DOHH2 (cell line): ENCODE measurements at regions not wholly inside any gene's neighbourhood (a gene's known extent, or its start where the extent isn't known, plus 50 kb on each side); places are given as distances from the start of the nearest gene placed in this dataset.

Source experiments
- H3F3A ChIP-seq: fragments of 200-600 bp; sonication (generic), shearing (Covaris generic); 2 replicates; pipeline ENCODE4 v1.6.0; 2016; ENCODE audit warnings: antibody characterized with exemption, mild to moderate bottlenecking; ENCODE audit not compliant: control insufficient read depth, insufficient read depth
- H3K27ac ChIP-seq: fragments of 200-600 bp; sonication (generic); 2 replicates; pipeline ENCODE4 v1.5.1; 2014; ENCODE audit warnings: low read depth, mild to moderate bottlenecking, low read length, moderate library complexity
- H3K27me3 ChIP-seq: fragments of 200-600 bp; sonication (generic); 2 replicates; pipeline ENCODE4 v1.6.1; 2014; ENCODE audit warnings: mild to moderate bottlenecking, low read length, mixed read lengths; ENCODE audit not compliant: control insufficient read depth
- H3K36me3 ChIP-seq: fragments of 200-600 bp; sonication (generic); 2 replicates; pipeline ENCODE4 v1.6.1; 2014; ENCODE audit warnings: mild to moderate bottlenecking, low read length, moderate library complexity, mixed read lengths; ENCODE audit not compliant: control insufficient read depth
- H3K4me1 ChIP-seq: fragments of 200-600 bp; sonication (generic); 2 replicates; pipeline ENCODE4 v1.6.1; 2014; ENCODE audit warnings: mild to moderate bottlenecking, low read length, mixed read lengths; ENCODE audit not compliant: control insufficient read depth
- H3K4me2 ChIP-seq: fragments of 200-600 bp; sonication (generic); 2 replicates; pipeline ENCODE4 v1.6.0; 2014; ENCODE audit warnings: mild to moderate bottlenecking, low read length, moderate library complexity
- H3K4me3 ChIP-seq: fragments of 200-600 bp; sonication (generic); 2 replicates; pipeline ENCODE4 v1.5.1; 2014; ENCODE audit warnings: mild to moderate bottlenecking, low read length, mixed read lengths
- H3K79me2 ChIP-seq: fragments of 200-600 bp; sonication (generic); 2 replicates; pipeline ENCODE4 v1.6.1; 2014; ENCODE audit warnings: mild to moderate bottlenecking, low read length, mixed read lengths; ENCODE audit not compliant: control insufficient read depth
- H3K9me2 ChIP-seq: fragments of 200-600 bp; sonication (generic); replicated peaks from 2 replicates; pipeline ENCODE4 v1.6.1; 2014; ENCODE audit warnings: mild to moderate bottlenecking, low read length, mixed read lengths; ENCODE audit not compliant: control insufficient read depth
- H3K9me3 ChIP-seq: fragments of 200-600 bp; sonication (generic); 2 replicates; pipeline ENCODE4 v1.6.1; 2014; ENCODE audit warnings: antibody characterized with exemption, low read length, mixed read lengths; ENCODE audit not compliant: control insufficient read depth, insufficient read depth
- H4K20me1 ChIP-seq: fragments of 200-600 bp; sonication (generic); 2 replicates; pipeline ENCODE4 v1.6.0; 2014; ENCODE audit warnings: low read depth, mild to moderate bottlenecking, antibody characterized with exemption, low read length, moderate library complexity; ENCODE audit not compliant: control insufficient read depth, insufficient read depth
- EZH2phosphoT487 ChIP-seq: fragments of 200-600 bp; sonication (generic); IDR thresholded peaks from 2 replicates; pipeline ENCODE4 v1.6.1; 2017; ENCODE audit warnings: borderline replicate concordance, mild to moderate bottlenecking, antibody characterized with exemption, low read length, moderate library complexity, mixed read lengths
- TF ChIP-seq, protein P1 (sequence below): fragments of 200-600 bp; sonication (generic); IDR thresholded peaks from one replicate; pipeline ENCODE4 v1.5.1; 2014; ENCODE audit warnings: antibody characterized with exemption, mild to moderate bottlenecking, low read depth, low read length; ENCODE audit not compliant: poor library complexity, severe bottlenecking

DNA sequence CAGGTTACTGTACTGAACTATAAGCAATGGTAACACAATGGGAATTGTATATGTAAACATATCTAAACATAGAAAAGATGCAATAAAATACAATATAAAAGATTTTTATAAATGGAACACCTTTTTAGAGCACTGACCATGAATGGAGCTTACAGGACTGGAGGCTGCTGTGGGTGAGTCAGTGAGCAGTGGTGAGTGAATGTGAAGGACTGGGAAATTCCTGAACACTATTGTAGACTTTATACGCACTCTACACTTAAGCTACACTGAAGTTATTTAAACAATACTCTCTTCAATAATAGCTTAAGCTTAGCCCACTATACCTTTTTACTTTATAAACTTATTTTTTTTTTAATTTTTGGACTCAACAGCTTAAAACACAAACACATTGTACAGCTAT lies 313.5 kb downstream of the KCNC2 start:
- TF ChIP-seq, protein P1, sequence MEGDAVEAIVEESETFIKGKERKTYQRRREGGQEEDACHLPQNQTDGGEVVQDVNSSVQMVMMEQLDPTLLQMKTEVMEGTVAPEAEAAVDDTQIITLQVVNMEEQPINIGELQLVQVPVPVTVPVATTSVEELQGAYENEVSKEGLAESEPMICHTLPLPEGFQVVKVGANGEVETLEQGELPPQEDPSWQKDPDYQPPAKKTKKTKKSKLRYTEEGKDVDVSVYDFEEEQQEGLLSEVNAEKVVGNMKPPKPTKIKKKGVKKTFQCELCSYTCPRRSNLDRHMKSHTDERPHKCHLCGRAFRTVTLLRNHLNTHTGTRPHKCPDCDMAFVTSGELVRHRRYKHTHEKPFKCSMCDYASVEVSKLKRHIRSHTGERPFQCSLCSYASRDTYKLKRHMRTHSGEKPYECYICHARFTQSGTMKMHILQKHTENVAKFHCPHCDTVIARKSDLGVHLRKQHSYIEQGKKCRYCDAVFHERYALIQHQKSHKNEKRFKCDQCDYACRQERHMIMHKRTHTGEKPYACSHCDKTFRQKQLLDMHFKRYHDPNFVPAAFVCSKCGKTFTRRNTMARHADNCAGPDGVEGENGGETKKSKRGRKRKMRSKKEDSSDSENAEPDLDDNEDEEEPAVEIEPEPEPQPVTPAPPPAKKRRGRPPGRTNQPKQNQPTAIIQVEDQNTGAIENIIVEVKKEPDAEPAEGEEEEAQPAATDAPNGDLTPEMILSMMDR = no peak
- no peak for TF ChIP-seq EZH2phosphoT487
- H3K9me2 ChIP-seq = no peaks in the 10 kb centered on the region
- no peaks in the 10 kb centered on the region for H3K79me2 ChIP-seq
- no peaks in the 10 kb centered on the region for H3F3A ChIP-seq
- H3K27me3 ChIP-seq = no peaks in the 10 kb centered on the region
- no peak overlapping the region for H3K27ac ChIP-seq
- H3K4me1 ChIP-seq = no peaks in the 10 kb centered on the region
- H4K20me1 ChIP-seq = no peaks in the 10 kb centered on the region
- no peaks in the 10 kb centered on the region for H3K9me3 ChIP-seq
- no peak overlapping the region for H3K4me3 ChIP-seq
- H3K4me2 ChIP-seq = no peak overlapping the region
- no peaks in the 10 kb centered on the region for H3K36me3 ChIP-seq

DNA sequence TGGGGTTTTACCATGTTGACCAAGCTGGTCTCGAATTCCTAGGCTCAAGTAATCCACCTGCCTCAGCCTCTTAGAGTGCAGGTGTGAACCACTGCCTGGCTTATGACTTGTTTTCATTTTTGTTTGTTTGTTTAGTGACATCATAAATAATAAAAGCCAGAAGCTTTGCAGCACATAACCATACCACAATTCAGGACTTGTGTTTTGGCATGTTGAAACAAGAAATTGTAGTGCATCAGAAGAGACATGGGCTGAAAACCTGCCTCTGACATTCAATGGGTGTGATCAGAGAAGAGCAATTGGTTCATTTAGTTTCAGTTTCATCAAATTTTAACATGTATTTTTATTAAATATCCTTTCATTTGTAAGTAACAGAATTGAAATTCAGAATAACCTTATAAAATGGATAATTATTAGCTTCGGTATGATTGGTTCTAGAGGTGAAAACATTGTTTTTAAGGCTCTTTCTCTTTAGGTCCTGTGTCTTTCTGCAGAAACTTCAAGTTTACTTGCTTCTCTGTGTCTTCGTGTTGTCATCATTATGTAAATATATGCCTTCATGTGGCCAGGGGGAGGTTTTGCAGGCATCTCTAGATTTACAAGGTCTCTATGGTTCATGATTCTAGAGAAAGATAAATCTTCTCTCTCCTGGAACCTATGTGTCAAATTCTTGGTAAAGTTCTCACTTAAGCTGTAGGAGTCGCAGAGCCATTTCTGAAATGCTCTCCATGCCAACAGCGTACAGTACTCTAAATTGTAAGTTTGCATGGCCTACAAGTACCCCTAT lies 312.0 kb downstream of the KCNC2 start:
- Histone ChIP-seq H3K9me2 (no peaks in the 10 kb centered on the region), H3F3A (no peaks in the 10 kb centered on the region), H3K36me3 (no peaks in the 10 kb centered on the region), H4K20me1 (no peaks in the 10 kb centered on the region), H3K79me2 (no peaks in the 10 kb centered on the region), H3K27me3 (no peaks in the 10 kb centered on the region), H3K4me1 (no peaks in the 10 kb centered on the region), H3K4me2 (no peak overlapping the region), H3K4me3 (no peak overlapping the region), H3K27ac (no peak overlapping the region), H3K9me3 (no peaks in the 10 kb centered on the region)
- TF ChIP-seq, protein P1 = no peak
- no peak for TF ChIP-seq EZH2phosphoT487

GRCh38 chr12:74899031-74899829 lies 310.4 kb downstream of the KCNC2 start:
- no peaks in the 10 kb centered on the region for H3K79me2 ChIP-seq
- no peak overlapping the region for H3K4me2 ChIP-seq
- no peaks in the 10 kb centered on the region for H3K9me3 ChIP-seq
- H3K4me3 ChIP-seq = no peak overlapping the region
- no peaks in the 10 kb centered on the region for H3K4me1 ChIP-seq
- H3K27ac ChIP-seq = no peak overlapping the region
- TF ChIP-seq, protein P1 = no peak
- no peak for TF ChIP-seq EZH2phosphoT487
- no peaks in the 10 kb centered on the region for H4K20me1 ChIP-seq
- no peaks in the 10 kb centered on the region for H3F3A ChIP-seq
- H3K27me3 ChIP-seq = no peaks in the 10 kb centered on the region
- H3K9me2 ChIP-seq = no peaks in the 10 kb centered on the region
- no peaks in the 10 kb centered on the region for H3K36me3 ChIP-seq
